Keratinocyte (primary cell): ENCODE measurements at regions not wholly inside any gene's neighbourhood (a gene's known extent, or its start where the extent isn't known, plus 50 kb on each side); places are given as distances from the start of the nearest gene placed in this dataset.

Experiments
- DNase-seq: peaks from one replicate; pipeline ENCODE4 v3.0.0-alpha.2; 2011; ENCODE audit warnings: low read depth, missing footprints, low spot score
- FAIRE-seq: peaks from 2 replicates; lab custom pipeline; 2011; peaks lifted over from hg19 to GRCh38; lab: Jason Lieb, UNC
- H2AFZ ChIP-seq: 2 replicates; pipeline ENCODE4 v1.6.0; 2012; ENCODE audit warnings: low read length, control low read depth, inconsistent platforms; ENCODE audit not compliant: control insufficient read depth
- H3K27ac ChIP-seq: 2 replicates; pipeline ENCODE4 v1.5.1; 2011; ENCODE audit warnings: low read length; ENCODE audit not compliant: control insufficient read depth, insufficient read depth
- H3K27me3 ChIP-seq: 3 replicates; pipeline ENCODE4 v1.6.0; 2011; ENCODE audit warnings: low read length; ENCODE audit not compliant: control insufficient read depth, insufficient read depth; ENCODE audit errors: extremely low read depth
- H3K36me3 ChIP-seq, 2 experiments: 2 replicates in 1 of 2; 3 replicates in 1 of 2; pipeline ENCODE4 v1.5.1; 2011; ENCODE audit warnings: low read length in 2 of 2, mild to moderate bottlenecking in 1 of 2; ENCODE audit not compliant: control insufficient read depth in 2 of 2, insufficient read depth in 2 of 2; ENCODE audit errors: extremely low read depth in 1 of 2
- H3K4me1 ChIP-seq: 3 replicates; pipeline ENCODE4 v1.5.1; 2011; ENCODE audit warnings: low read length; ENCODE audit not compliant: control insufficient read depth, insufficient read depth; ENCODE audit errors: extremely low read depth
- H3K4me2 ChIP-seq: 3 replicates; pipeline ENCODE4 v1.6.0; 2011; ENCODE audit warnings: low read depth, low read length; ENCODE audit not compliant: control insufficient read depth, insufficient read depth; ENCODE audit errors: extremely low read depth
- H3K4me3 ChIP-seq, 3 experiments: fragments of 200-600 bp in 1 of 3; sonication (generic) in 1 of 3; 2 replicates in 2 of 3; 3 replicates in 1 of 3; pipeline ENCODE4 v1.5.1; 2011 to 2016; ENCODE audit warnings: low read length in 3 of 3, mild to moderate bottlenecking in 3 of 3, control low read depth in 2 of 3, inconsistent platforms in 1 of 3, low read depth in 1 of 3, mixed read lengths in 1 of 3, mixed run types in 1 of 3, moderate library complexity in 1 of 3; ENCODE audit not compliant: control insufficient read depth in 2 of 3, insufficient read depth in 2 of 3; ENCODE audit errors: extremely low read depth in 1 of 3
- H3K79me2 ChIP-seq: 2 replicates; pipeline ENCODE4 v1.6.0; 2012; ENCODE audit warnings: low read length; ENCODE audit not compliant: control insufficient read depth, insufficient read depth
- H3K9ac ChIP-seq: 3 replicates; pipeline ENCODE4 v1.6.0; 2011; ENCODE audit warnings: low read length; ENCODE audit not compliant: control insufficient read depth, insufficient read depth; ENCODE audit errors: extremely low read depth
- H3K9me1 ChIP-seq: 3 replicates; pipeline ENCODE4 v1.6.0; 2011; ENCODE audit warnings: low read length; ENCODE audit not compliant: control insufficient read depth, insufficient read depth; ENCODE audit errors: extremely low read depth
- H3K9me3 ChIP-seq: 2 replicates; pipeline ENCODE4 v1.5.1; 2012; ENCODE audit warnings: low read depth, low read length; ENCODE audit not compliant: control insufficient read depth
- H4K20me1 ChIP-seq: 3 replicates; pipeline ENCODE4 v1.6.0; 2011; ENCODE audit warnings: low read length; ENCODE audit not compliant: control insufficient read depth, insufficient read depth; ENCODE audit errors: extremely low read depth
- CTCF ChIP-seq, 3 experiments: IDR thresholded peaks in 1 of 3; conservative IDR thresholded peaks in 1 of 3; optimal IDR thresholded peaks in 1 of 3; 2 replicates in 2 of 3; 3 replicates in 1 of 3; pipeline versions ENCODE3 to v1.5.1; 2011; ENCODE audit warnings: low read length in 3 of 3, mild to moderate bottlenecking in 3 of 3, moderate library complexity in 2 of 3, control low read depth in 1 of 3, inconsistent platforms in 1 of 3; ENCODE audit not compliant: insufficient read depth in 2 of 3; ENCODE audit errors: extremely low read depth in 1 of 3
- EZH2 ChIP-seq: IDR thresholded peaks from one replicate; pipeline ENCODE4 v1.6.1; 2012; ENCODE audit warnings: inconsistent platforms, mild to moderate bottlenecking, low read length, moderate library complexity
- dilution Hi-C: fragments of 300-500 bp; cut with MboI; formaldehyde crosslinking; loops from one replicate; pipeline ENCODE4 v1.7.0; 2020; ENCODE audit warnings: low sequenced_read_pairs; ENCODE audit not compliant: extremely low pct_ligation_motif_present

- H4K20me1 ChIP-seq: no peaks in the 10 kb centered on the region
- no peaks in the 10 kb centered on the region for H3K36me3 ChIP-seq
- no peaks in the 10 kb centered on the region for H3K79me2 ChIP-seq
- dilution Hi-C loops: no loop called here
- no peak overlapping the region for H3K9ac ChIP-seq
- no peaks in the 10 kb centered on the region for H3K4me1 ChIP-seq
- no peak overlapping the region for H3K4me2 ChIP-seq
- H3K27ac ChIP-seq: no peak overlapping the region
- no peak overlapping the region for H2AFZ ChIP-seq
- H3K9me3 ChIP-seq: peaks cover 1% of the 10 kb centered on the region
- TF ChIP-seq CTCF (optimal IDR thresholded peaks at IDR 0.05 in 1 of 3, IDR thresholded peaks at IDR 0.05 in 1 of 3, conservative IDR thresholded peaks at IDR 0.05 in 1 of 3; ENCODE audit: extremely low read depth in 1 of 3, insufficient read depth in 2 of 3, low read length in 3 of 3) (no peak), EZH2 (no peak)
- no peak overlapping the region for H3K4me3 ChIP-seq
- H3K9me1 ChIP-seq: no peaks in the 10 kb centered on the region
- no peak for FAIRE-seq
- H3K27me3 ChIP-seq: no peaks in the 10 kb centered on the region
- no peak for DNase-seq
These were observed 350.1 kb upstream of the MKI67 start for GRCh38 chr10:128476368-128476725.

GRCh38 chr10:128476845-128477244 lies 350.6 kb upstream of the MKI67 start:
- dilution Hi-C loops: no loop called here

More at GRCh38 chr10:128476845-128477244, 350.6 kb upstream of the MKI67 start:
- no peaks in the 10 kb centered on the region for H3K4me1 ChIP-seq
- DNase-seq (no peak), FAIRE-seq (no peak)
- H4K20me1 ChIP-seq: no peaks in the 10 kb centered on the region
- no peak overlapping the region for H3K4me2 ChIP-seq
- H3K4me3 ChIP-seq: no peak overlapping the region
- no peak for TF ChIP-seq CTCF (optimal IDR thresholded peaks at IDR 0.05 in 1 of 3, IDR thresholded peaks at IDR 0.05 in 1 of 3, conservative IDR thresholded peaks at IDR 0.05 in 1 of 3; ENCODE audit: extremely low read depth in 1 of 3, insufficient read depth in 2 of 3, low read length in 3 of 3)
- no peak for TF ChIP-seq EZH2
- no peaks in the 10 kb centered on the region for H3K9me1 ChIP-seq
- H3K9ac ChIP-seq: no peak overlapping the region
- no peaks in the 10 kb centered on the region for H3K9me3 ChIP-seq
- no peaks in the 10 kb centered on the region for H3K36me3 ChIP-seq
- H3K27me3 ChIP-seq: no peaks in the 10 kb centered on the region
- H3K79me2 ChIP-seq: no peaks in the 10 kb centered on the region
- no peak overlapping the region for H3K27ac ChIP-seq
- H2AFZ ChIP-seq: no peak overlapping the region
